PC-9 (cell line): ENCODE measurements at regions not wholly inside any gene's neighbourhood (a gene's known extent, or its start where the extent isn't known, plus 50 kb on each side); places are given as distances from the start of the nearest gene placed in this dataset.

Experiments used
- CTCF ChIP-seq: fragments of 200-600 bp; sonication (generic); conservative IDR thresholded peaks from 2 replicates; pipeline ENCODE4 v1.6.1; 2017; ENCODE audit warnings: mixed run types, antibody characterized with exemption, mild to moderate bottlenecking, moderate library complexity
- EZH2 ChIP-seq: fragments of 200-600 bp; sonication (generic); IDR thresholded peaks from 2 replicates; pipeline ENCODE4 v1.8.0; 2017; ENCODE audit warnings: antibody characterized with exemption, low read depth

GRCh38 chr10:76740514-76740913, 897.1 kb downstream of the KCNMA1 start:
- TF ChIP-seq EZH2 (no peak), CTCF (no peak)
